ENCODE measurements at regions not wholly inside any gene's neighbourhood (a gene's known extent, or its start where the extent isn't known, plus 50 kb on each side); places are given as distances from the start of the nearest gene placed in this dataset.

DNA sequence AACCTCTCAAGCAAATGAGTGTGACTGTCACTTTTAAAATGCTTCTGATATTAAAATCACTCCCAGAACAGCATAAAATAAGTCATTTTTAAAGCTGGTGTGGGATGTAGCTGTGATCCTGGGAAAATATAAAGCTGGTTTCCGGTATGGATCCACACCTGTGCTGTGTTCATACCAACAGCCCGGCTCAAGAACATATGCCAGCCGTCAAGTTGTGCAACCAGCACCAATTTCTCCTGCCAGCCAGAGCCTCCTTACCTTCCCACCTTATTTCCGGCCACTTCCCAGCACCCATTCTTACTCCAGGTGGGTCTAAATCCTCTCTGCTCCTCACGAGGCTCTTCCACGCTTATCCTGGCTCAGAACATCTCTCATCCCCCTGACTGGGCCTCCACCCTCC lies 50.9 kb upstream of the RPS6KA2 start:
- no peak for DNase-seq (ENCODE audit: low spot score)
- Histone ChIP-seq H3K9ac (no peak overlapping the region), H3K27ac (no peak overlapping the region), H3K4me1 (no peaks in the 10 kb centered on the region), H3K4me2 (no peak overlapping the region), H3K36me3 (no peaks in the 10 kb centered on the region), H3K79me2 (ENCODE audit: low read depth) (no peaks in the 10 kb centered on the region), H3K27me3 (no peaks in the 10 kb centered on the region), H2AFZ (replicated peaks) (no peak overlapping the region), H3K9me3 (ENCODE audit: low read depth) (no peaks in the 10 kb centered on the region), H4K20me1 (ENCODE audit: low read depth) (no peaks in the 10 kb centered on the region), H3F3A (ENCODE audit: low read depth) (no peaks in the 10 kb centered on the region), H3K4me3 (no peak overlapping the region)
- H3K27ac Mint-ChIP-seq = no peak overlapping the region
- peaks cover 8% of the 10 kb centered on the region for H3K9me3 Mint-ChIP-seq
- peaks cover 22% of the 10 kb centered on the region for H3K4me1 Mint-ChIP-seq
- H3K27me3 Mint-ChIP-seq (ENCODE audit: insufficient read depth, low read depth) = peaks cover 4% of the 10 kb centered on the region
- TF ChIP-seq EZH2phosphoT487 (IDR thresholded peaks at IDR 0.05) = no peak
- TF ChIP-seq, protein P1, sequence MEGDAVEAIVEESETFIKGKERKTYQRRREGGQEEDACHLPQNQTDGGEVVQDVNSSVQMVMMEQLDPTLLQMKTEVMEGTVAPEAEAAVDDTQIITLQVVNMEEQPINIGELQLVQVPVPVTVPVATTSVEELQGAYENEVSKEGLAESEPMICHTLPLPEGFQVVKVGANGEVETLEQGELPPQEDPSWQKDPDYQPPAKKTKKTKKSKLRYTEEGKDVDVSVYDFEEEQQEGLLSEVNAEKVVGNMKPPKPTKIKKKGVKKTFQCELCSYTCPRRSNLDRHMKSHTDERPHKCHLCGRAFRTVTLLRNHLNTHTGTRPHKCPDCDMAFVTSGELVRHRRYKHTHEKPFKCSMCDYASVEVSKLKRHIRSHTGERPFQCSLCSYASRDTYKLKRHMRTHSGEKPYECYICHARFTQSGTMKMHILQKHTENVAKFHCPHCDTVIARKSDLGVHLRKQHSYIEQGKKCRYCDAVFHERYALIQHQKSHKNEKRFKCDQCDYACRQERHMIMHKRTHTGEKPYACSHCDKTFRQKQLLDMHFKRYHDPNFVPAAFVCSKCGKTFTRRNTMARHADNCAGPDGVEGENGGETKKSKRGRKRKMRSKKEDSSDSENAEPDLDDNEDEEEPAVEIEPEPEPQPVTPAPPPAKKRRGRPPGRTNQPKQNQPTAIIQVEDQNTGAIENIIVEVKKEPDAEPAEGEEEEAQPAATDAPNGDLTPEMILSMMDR (IDR thresholded peaks at IDR 0.05) = no peak
- H3K4me3 Mint-ChIP-seq = no peak overlapping the region
- H3K36me3 Mint-ChIP-seq = peaks cover 2% of the 10 kb centered on the region

Data from neural progenitor cell (in vitro differentiated cells).